Neuronal stem cell (in vitro differentiated cells): ENCODE measurements at regions not wholly inside any gene's neighbourhood (a gene's known extent, or its start where the extent isn't known, plus 50 kb on each side); places are given as distances from the start of the nearest gene placed in this dataset.

ENCODE experiments used
- DNase-seq: peaks from one replicate; pipeline ENCODE4 v3.0.0-alpha.2; 2013; ENCODE audit warnings: low spot score
- H2AFZ ChIP-seq: one replicate; pipeline ENCODE4 v1.6.1; 2013; ENCODE audit warnings: mild to moderate bottlenecking, low read length, inconsistent platforms
- H2AK5ac ChIP-seq: 2 replicates; pipeline ENCODE4 v1.6.1; 2013; ENCODE audit warnings: low read depth, mild to moderate bottlenecking, inconsistent platforms, low read length, moderate library complexity, mixed read lengths
- H2BK120ac ChIP-seq: 2 replicates; pipeline ENCODE4 v1.6.1; 2013; ENCODE audit warnings: low read depth, mild to moderate bottlenecking, inconsistent platforms, low read length, moderate library complexity, mixed read lengths
- H2BK12ac ChIP-seq: one replicate; pipeline ENCODE4 v1.6.1; 2013; ENCODE audit warnings: low read length, inconsistent platforms
- H2BK15ac ChIP-seq: 2 replicates; pipeline ENCODE4 v1.6.1; 2013; ENCODE audit warnings: mild to moderate bottlenecking, low read length, inconsistent platforms, mixed read lengths
- H2BK5ac ChIP-seq: one replicate; pipeline ENCODE4 v1.6.1; 2013; ENCODE audit warnings: inconsistent platforms, mild to moderate bottlenecking, low read length, moderate library complexity
- H3K14ac ChIP-seq: one replicate; pipeline ENCODE4 v1.6.1; 2013; ENCODE audit warnings: low read length, inconsistent platforms
- H3K18ac ChIP-seq: 2 replicates; pipeline ENCODE4 v1.6.1; 2013; ENCODE audit warnings: low read length, inconsistent platforms
- H3K23ac ChIP-seq: 2 replicates; pipeline ENCODE4 v1.6.1; 2013; ENCODE audit warnings: low read depth, mild to moderate bottlenecking, mixed read lengths, low read length, inconsistent platforms; ENCODE audit not compliant: poor library complexity
- H3K27ac ChIP-seq: replicated peaks from 3 replicates; pipeline ENCODE4 v1.5.1; 2013; ENCODE audit warnings: low read length, inconsistent platforms
- H3K27me3 ChIP-seq, 3 experiments: 2 replicates each; pipeline ENCODE4 v1.6.1; 2013; ENCODE audit warnings: low read length in 3 of 3, mild to moderate bottlenecking in 2 of 3, inconsistent platforms in 1 of 3, low read depth in 1 of 3, mixed read lengths in 1 of 3, moderate library complexity in 1 of 3; ENCODE audit not compliant: control insufficient read depth in 3 of 3, insufficient read depth in 3 of 3
- H3K36me3 ChIP-seq, 2 donors: replicated peaks in 1 of 2; 2 replicates each; pipeline ENCODE4 v1.6.1; 2013; ENCODE audit warnings: low read length in 2 of 2; ENCODE audit not compliant: control insufficient read depth in 2 of 2, insufficient read depth in 2 of 2
- H3K4ac ChIP-seq: 2 replicates; pipeline ENCODE4 v1.6.1; 2013; ENCODE audit warnings: inconsistent platforms, mild to moderate bottlenecking, low read length, moderate library complexity
- H3K4me1 ChIP-seq, 2 donors: 1 replicate in 1 of 2; 2 replicates in 1 of 2; pipeline ENCODE4 v1.6.1; 2013; ENCODE audit warnings: low read length in 2 of 2, low read depth in 1 of 2; ENCODE audit not compliant: control insufficient read depth in 2 of 2, insufficient read depth in 1 of 2
- H3K4me2 ChIP-seq: one replicate; pipeline ENCODE4 v1.6.1; 2013; ENCODE audit warnings: mild to moderate bottlenecking, low read length, inconsistent platforms; ENCODE audit not compliant: insufficient read depth, poor library complexity, severe bottlenecking
- H3K4me3 ChIP-seq, 2 donors: 2 replicates each; pipeline ENCODE4 v1.5.1; 2013; ENCODE audit warnings: low read length in 2 of 2, mild to moderate bottlenecking in 2 of 2, inconsistent platforms in 1 of 2, moderate library complexity in 1 of 2
- H3K79me1 ChIP-seq: one replicate; pipeline ENCODE4 v1.6.1; 2013; ENCODE audit warnings: low read depth, mild to moderate bottlenecking, inconsistent platforms, low read length, moderate library complexity
- H3K9ac ChIP-seq: one replicate; pipeline ENCODE4 v1.6.1; 2013; ENCODE audit warnings: mild to moderate bottlenecking, low read depth, low read length, inconsistent platforms; ENCODE audit not compliant: poor library complexity
- H3K9me3 ChIP-seq, 2 donors: replicated peaks in 1 of 2; 2 replicates each; pipeline versions ENCODE3 to v1.6.1; 2013; ENCODE audit warnings: low read length in 2 of 2, mild to moderate bottlenecking in 2 of 2, inconsistent platforms in 1 of 2, low read depth in 1 of 2, mixed read lengths in 1 of 2, moderate library complexity in 1 of 2; ENCODE audit not compliant: control insufficient read depth in 2 of 2, insufficient read depth in 1 of 2
- H4K8ac ChIP-seq: one replicate; pipeline ENCODE4 v1.6.1; 2013; ENCODE audit warnings: low read depth, mild to moderate bottlenecking, inconsistent platforms, low read length, moderate library complexity
- H4K91ac ChIP-seq: one replicate; pipeline ENCODE4 v1.6.1; 2013; ENCODE audit warnings: low read length, low read depth, mild to moderate bottlenecking, inconsistent platforms; ENCODE audit not compliant: poor library complexity
- WGBS, 2 donors: extraction: QIAGEN DNeasy Blood & Tissue Kit; methylation state at CpG; one replicate each; pipeline ENCODE4 v1.1.7; 2013; ENCODE audit warnings: missing lambda C conversion rate in 2 of 2, mixed read lengths in 1 of 2; ENCODE audit not compliant: insufficient read length in 2 of 2, insufficient replicate concordance in 1 of 2; ENCODE audit errors: extremely low coverage in 2 of 2; 5-methylcytosine and 5-hydroxymethylcytosine counted together

DNA sequence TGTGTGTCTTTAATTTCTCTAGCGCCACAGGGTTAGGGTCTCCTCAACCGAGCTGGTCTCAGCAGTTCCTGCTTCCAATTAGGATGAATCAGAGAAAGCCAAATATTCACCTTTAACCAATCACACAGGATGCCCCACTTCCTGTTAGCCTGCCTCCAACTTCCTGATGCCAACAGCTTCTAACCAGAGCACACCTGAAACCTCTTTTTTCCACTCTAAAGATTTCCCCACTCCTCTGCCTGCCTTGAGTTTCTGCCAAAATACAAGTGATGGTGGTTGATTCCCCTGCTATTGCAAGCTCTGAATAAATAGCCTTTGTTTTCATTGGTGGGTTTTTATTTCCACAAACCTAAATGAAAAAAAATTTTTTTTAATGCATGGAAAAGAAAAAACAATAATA is 144.7 kb upstream of the UST start:
- Histone ChIP-seq H3K4me3 (no peak overlapping the region), H4K8ac (no peak overlapping the region), H3K27ac (no peak overlapping the region), H2BK120ac (no peak overlapping the region), H3K79me1 (no peaks in the 10 kb centered on the region), H2AFZ (no peak overlapping the region), H2BK15ac (no peak overlapping the region), H4K91ac (no peak overlapping the region), H2BK5ac (no peak overlapping the region), H3K36me3 (no peaks in the 10 kb centered on the region), H3K23ac (no peak overlapping the region), H3K4me1 (peaks cover 0 to 1% of the 10 kb centered on the region in 2 donors), H2BK12ac (no peak overlapping the region), H3K14ac (no peak overlapping the region), H3K9ac (no peak overlapping the region), H2AK5ac (no peak overlapping the region), H3K27me3 (peaks cover 0 to 4% (median 0%) of the 10 kb centered on the region in 3 experiments), H3K18ac (no peak overlapping the region), H3K9me3 (no peaks in the 10 kb centered on the region), H3K4ac (no peak overlapping the region), H3K4me2 (no peak overlapping the region)
- DNase-seq = no peak
- no CpG with 5 or more reads among the region's 2 CpGs for WGBS, 2 donors

DNA sequence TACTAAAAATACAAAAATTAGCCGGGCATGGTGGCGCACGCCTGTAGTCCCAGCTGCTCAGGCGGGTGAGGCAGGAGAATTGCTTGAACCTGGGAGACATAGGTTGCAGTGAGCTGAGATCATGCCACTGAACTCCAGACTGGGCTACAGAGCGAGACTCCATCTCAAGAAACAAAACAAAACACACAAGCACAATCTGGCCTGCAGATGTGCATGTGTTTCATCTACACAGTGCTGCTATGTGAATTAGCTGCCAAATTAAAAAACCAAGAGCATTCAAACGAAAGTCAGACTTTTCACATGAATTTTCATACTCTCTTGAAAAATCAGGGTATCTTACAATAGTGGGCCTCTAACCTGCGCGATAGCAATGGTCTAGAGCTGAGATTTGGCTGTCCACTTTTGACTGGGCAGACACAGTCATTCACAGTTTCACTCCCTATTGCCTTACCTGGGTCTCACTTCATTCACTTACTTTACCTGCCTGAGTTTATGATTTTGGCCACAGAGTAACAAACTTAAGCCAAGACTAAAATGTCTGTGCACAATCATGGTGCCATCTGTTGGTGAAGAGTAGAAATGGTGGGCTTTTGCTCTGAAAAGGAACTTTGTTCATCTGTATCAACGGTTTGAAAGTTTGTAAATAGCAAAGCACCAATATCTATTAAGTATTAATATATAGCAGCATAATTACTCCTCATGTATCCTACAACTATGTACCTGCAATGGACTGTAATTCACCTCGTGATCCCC is 138.5 kb upstream of the UST start:
- Histone ChIP-seq H2BK5ac (no peak overlapping the region), H3K14ac (no peak overlapping the region), H3K27ac (no peak overlapping the region), H3K9ac (no peak overlapping the region), H4K8ac (no peak overlapping the region), H3K9me3 (no peaks in the 10 kb centered on the region), H3K4ac (no peak overlapping the region), H3K23ac (no peak overlapping the region), H2AK5ac (no peak overlapping the region), H3K27me3 (peaks cover 0 to 2% (median 0%) of the 10 kb centered on the region in 3 experiments), H3K4me2 (no peak overlapping the region), H2AFZ (no peak overlapping the region), H3K79me1 (no peaks in the 10 kb centered on the region), H3K4me3 (no peak overlapping the region), H3K18ac (no peak overlapping the region), H4K91ac (no peak overlapping the region), H3K4me1 (no peaks in the 10 kb centered on the region), H2BK120ac (no peak overlapping the region), H2BK12ac (no peak overlapping the region), H3K36me3 (no peaks in the 10 kb centered on the region), H2BK15ac (no peak overlapping the region)
- DNase-seq = no peak
- no CpG with 5 or more reads among the region's 10 CpGs for WGBS, 2 donors

DNA sequence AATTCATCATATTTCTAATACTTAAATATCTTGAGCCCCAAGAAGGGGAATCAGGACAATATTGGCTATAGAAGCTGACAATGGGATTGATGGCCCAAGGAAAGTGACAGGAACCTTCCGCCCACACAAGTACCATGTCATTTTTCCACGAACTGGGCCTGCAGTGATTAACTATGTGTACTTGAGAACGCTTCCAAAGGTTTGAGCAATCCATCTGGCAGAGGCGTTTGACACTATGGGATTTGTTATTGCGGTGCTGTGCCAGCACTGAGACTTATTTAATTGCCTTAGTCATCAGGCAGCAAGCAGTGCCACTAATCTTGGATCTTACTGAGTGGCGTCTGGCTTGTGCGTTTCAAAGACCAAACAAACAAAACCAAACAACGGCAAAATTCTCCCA is 135.6 kb upstream of the UST start:
- WGBS, 2 donors = no CpG with 5 or more reads among the region's 8 CpGs
- no peak overlapping the region for H2AK5ac ChIP-seq
- H3K79me1 ChIP-seq = no peaks in the 10 kb centered on the region
- H3K27me3 ChIP-seq = peaks cover 0 to 2% (median 0%) of the 10 kb centered on the region in 3 experiments
- H3K27ac ChIP-seq = no peak overlapping the region
- H3K4me3 ChIP-seq = no peak overlapping the region
- H3K9me3 ChIP-seq = no peaks in the 10 kb centered on the region
- no peak overlapping the region for H2BK12ac ChIP-seq
- no peak overlapping the region for H3K18ac ChIP-seq
- H3K4ac ChIP-seq = no peak overlapping the region
- DNase-seq = no peak
- H3K14ac ChIP-seq = no peak overlapping the region
- H3K9ac ChIP-seq = no peak overlapping the region
- H2BK15ac ChIP-seq = no peak overlapping the region
- H3K4me1 ChIP-seq = no peaks in the 10 kb centered on the region
- H3K36me3 ChIP-seq = no peaks in the 10 kb centered on the region
- no peak overlapping the region for H4K91ac ChIP-seq
- H2AFZ ChIP-seq = no peak overlapping the region
- no peak overlapping the region for H2BK120ac ChIP-seq
- no peak overlapping the region for H3K23ac ChIP-seq
- no peak overlapping the region for H2BK5ac ChIP-seq
- H3K4me2 ChIP-seq = no peak overlapping the region
- H4K8ac ChIP-seq = no peak overlapping the region

DNA sequence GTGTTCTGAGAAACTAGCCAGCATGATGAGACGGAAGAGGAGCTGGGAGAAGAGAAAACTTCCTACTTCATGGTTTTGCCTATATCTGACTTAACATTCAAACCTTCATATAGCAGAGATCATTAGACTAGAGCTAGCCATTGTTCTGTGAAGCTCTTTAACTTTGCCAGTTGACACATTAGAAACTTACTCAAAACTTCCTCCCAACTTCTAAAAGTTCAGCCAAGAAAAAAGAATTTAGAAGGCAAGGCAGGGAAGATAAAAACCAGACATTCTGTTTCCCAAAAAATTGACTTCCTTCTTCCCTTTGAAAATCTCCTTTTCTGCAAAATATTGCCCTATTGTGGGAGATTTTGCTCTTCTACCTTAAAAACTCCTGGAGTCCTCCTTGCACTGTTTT is 134.8 kb upstream of the UST start:
- H3K4me3 ChIP-seq = no peak overlapping the region

More for the DNA sequence above, 134.8 kb upstream of the UST start:
- Histone ChIP-seq H2BK120ac (no peak overlapping the region), H3K23ac (no peak overlapping the region), H3K27ac (no peak overlapping the region), H4K91ac (no peak overlapping the region), H2BK5ac (no peak overlapping the region), H3K14ac (no peak overlapping the region), H3K9me3 (no peaks in the 10 kb centered on the region), H3K36me3 (no peaks in the 10 kb centered on the region), H2AK5ac (no peak overlapping the region), H3K79me1 (no peaks in the 10 kb centered on the region), H3K27me3 (peaks cover 0 to 2% (median 0%) of the 10 kb centered on the region in 3 experiments), H3K9ac (no peak overlapping the region), H3K18ac (no peak overlapping the region), H3K4me2 (no peak overlapping the region), H2BK15ac (no peak overlapping the region), H2BK12ac (no peak overlapping the region), H2AFZ (no peak overlapping the region), H3K4me1 (no peaks in the 10 kb centered on the region), H3K4ac (no peak overlapping the region), H4K8ac (no peak overlapping the region)
- no peak for DNase-seq
- WGBS, 2 donors = no CpG with 5 or more reads among the region's 1 CpG
